HG02610 (cell line): ENCODE measurements at regions not wholly inside any gene's neighbourhood (a gene's known extent, or its start where the extent isn't known, plus 50 kb on each side); places are given as distances from the start of the nearest gene placed in this dataset.

Source experiments
- ATAC-seq: cut with Tn5 transposase; IDR thresholded peaks from one replicate; pipeline ENCODE4 v1.9.1; 2021; ENCODE audit warnings: mild to moderate bottlenecking, moderate library complexity; ENCODE audit not compliant: unreplicated experiment

- ATAC-seq = no peak
Measured at GRCh38 chr7:42987648-42988214, 55.6 kb downstream of the MRPL32 start.

GRCh38 chr7:42991024-42991423 is 58.8 kb downstream of the MRPL32 start:
- no peak for ATAC-seq

GRCh38 chr7:42991913-42992591 is 59.9 kb downstream of the MRPL32 start:
- no peak for ATAC-seq

- ATAC-seq = no peak
Measured at GRCh38 chr7:42993038-42993437, 60.9 kb downstream of the MRPL32 start.

- no peak for ATAC-seq
Measured at GRCh38 chr7:42994096-42994495, 61.9 kb downstream of the MRPL32 start.

- ATAC-seq = no peak
Measured at GRCh38 chr7:42997611-42998010, 65.4 kb downstream of the MRPL32 start.

GRCh38 chr7:43004082-43004481 is 71.9 kb downstream of the MRPL32 start:
- no peak for ATAC-seq

- ATAC-seq = no peak
Measured at GRCh38 chr7:43006008-43006407, 73.8 kb downstream of the MRPL32 start.

- ATAC-seq = no peak
Measured at GRCh38 chr7:43010061-43010460, 77.9 kb downstream of the MRPL32 start.

GRCh38 chr7:43011879-43012278 is 79.7 kb downstream of the MRPL32 start:
- no peak for ATAC-seq

GRCh38 chr7:43014406-43014805 is 82.2 kb downstream of the MRPL32 start:
- ATAC-seq = no peak

- no peak for ATAC-seq
Measured at GRCh38 chr7:43015301-43015700, 83.1 kb downstream of the MRPL32 start.

GRCh38 chr7:43018446-43018845 is 86.3 kb downstream of the MRPL32 start:
- ATAC-seq = no peak

GRCh38 chr7:43021431-43021830 is 89.3 kb downstream of the MRPL32 start:
- no peak for ATAC-seq

GRCh38 chr7:43022008-43022407 is 89.8 kb downstream of the MRPL32 start:
- no peak for ATAC-seq

- no peak for ATAC-seq
Measured at GRCh38 chr7:43033369-43033768, 79.1 kb upstream of the HECW1 start.

- ATAC-seq = no peak
Measured at GRCh38 chr7:43034535-43035002, 77.9 kb upstream of the HECW1 start.

- no peak for ATAC-seq
Measured at GRCh38 chr7:43037531-43037930, 74.9 kb upstream of the HECW1 start.

- ATAC-seq = no peak
Measured at GRCh38 chr7:43038254-43038653, 74.2 kb upstream of the HECW1 start.

- no peak for ATAC-seq
Measured at GRCh38 chr7:43039346-43039745, 73.1 kb upstream of the HECW1 start.

- no peak for ATAC-seq
Measured at GRCh38 chr7:43040461-43040860, 72.0 kb upstream of the HECW1 start.

- ATAC-seq = no peak
Measured at GRCh38 chr7:43041105-43041504, 71.3 kb upstream of the HECW1 start.

GRCh38 chr7:43041724-43042123 is 70.7 kb upstream of the HECW1 start:
- ATAC-seq = no peak
